ENCODE measurements at regions not wholly inside any gene's neighbourhood (a gene's known extent, or its start where the extent isn't known, plus 50 kb on each side); places are given as distances from the start of the nearest gene placed in this dataset.

- no peak for TF ChIP-seq CTCF (conservative IDR thresholded peaks at IDR 0.05 in 1 of 2, IDR thresholded peaks at IDR 0.05 in 1 of 2; ENCODE audit: extremely low read depth in 1 of 2, insufficient read depth in 1 of 2, low read depth in 1 of 2, low read length in 2 of 2)
- no peak for TF ChIP-seq EZH2 (IDR thresholded peaks at IDR 0.05; ENCODE audit: borderline replicate concordance, low read length)
Observed at GRCh38 chr5:91645347-91645746, 262.2 kb upstream of the ARRDC3 start.
